ENCODE measurements at regions not wholly inside any gene's neighbourhood (a gene's known extent, or its start where the extent isn't known, plus 50 kb on each side); places are given as distances from the start of the nearest gene placed in this dataset.

- H3K4me3 ChIP-seq (ENCODE audit: low read depth, low read length), result no peak overlapping the region
- TF ChIP-seq MAX (IDR thresholded peaks at IDR 0.05; ENCODE audit: low read depth, low read length), result no peak
- DNase-seq (ENCODE audit: low read depth), result no peak
Measured at GRCh38 chr14:42782754-42783153, 1176.1 kb downstream of the LRFN5 start.

- TF ChIP-seq MYC (IDR thresholded peaks at IDR 0.05; ENCODE audit: low read depth, low read length) (no peak), CTCF (IDR thresholded peaks at IDR 0.05; ENCODE audit: low read depth, low read length) (no peak), POLR2A (IDR thresholded peaks at IDR 0.05; ENCODE audit: extremely low read depth, insufficient read length) (no peak), MAX (IDR thresholded peaks at IDR 0.05; ENCODE audit: low read depth, low read length) (no peak)
- DNase-seq (ENCODE audit: low read depth), result no peak
- H3K4me3 ChIP-seq (ENCODE audit: low read depth, low read length), result no peak overlapping the region
Measured at GRCh38 chr14:42778984-42779383, 1172.3 kb downstream of the LRFN5 start.

GRCh38 chr14:42750771-42751170 lies 1144.1 kb downstream of the LRFN5 start:
- H3K4me3 ChIP-seq (ENCODE audit: low read depth, low read length), result no peak overlapping the region
- TF ChIP-seq POLR2A (IDR thresholded peaks at IDR 0.05; ENCODE audit: extremely low read depth, insufficient read length) (no peak), CTCF (IDR thresholded peaks at IDR 0.05; ENCODE audit: low read depth, low read length) (no peak), MAX (IDR thresholded peaks at IDR 0.05; ENCODE audit: low read depth, low read length) (no peak), MYC (IDR thresholded peaks at IDR 0.05; ENCODE audit: low read depth, low read length) (no peak)
- DNase-seq (ENCODE audit: low read depth), result no peak

GRCh38 chr14:42742084-42742483 lies 1135.4 kb downstream of the LRFN5 start:
- no peak overlapping the region for H3K4me3 ChIP-seq (ENCODE audit: low read depth, low read length)
- DNase-seq (ENCODE audit: low read depth), result no peak
- TF ChIP-seq CTCF (IDR thresholded peaks at IDR 0.05; ENCODE audit: low read depth, low read length), result no peak
- no peak for TF ChIP-seq MYC (IDR thresholded peaks at IDR 0.05; ENCODE audit: low read depth, low read length)
- no peak for TF ChIP-seq POLR2A (IDR thresholded peaks at IDR 0.05; ENCODE audit: extremely low read depth, insufficient read length)
- TF ChIP-seq MAX (IDR thresholded peaks at IDR 0.05; ENCODE audit: low read depth, low read length), result no peak

GRCh38 chr14:42736408-42736807 lies 1129.7 kb downstream of the LRFN5 start:
- TF ChIP-seq POLR2A (IDR thresholded peaks at IDR 0.05; ENCODE audit: extremely low read depth, insufficient read length), result no peak
- no peak for TF ChIP-seq MYC (IDR thresholded peaks at IDR 0.05; ENCODE audit: low read depth, low read length)
- no peak for TF ChIP-seq CTCF (IDR thresholded peaks at IDR 0.05; ENCODE audit: low read depth, low read length)
- TF ChIP-seq MAX (IDR thresholded peaks at IDR 0.05; ENCODE audit: low read depth, low read length), result no peak
- no peak for DNase-seq (ENCODE audit: low read depth)
- H3K4me3 ChIP-seq (ENCODE audit: low read depth, low read length), result no peak overlapping the region

- TF ChIP-seq CTCF (IDR thresholded peaks at IDR 0.05; ENCODE audit: low read depth, low read length) (no peak), MAX (IDR thresholded peaks at IDR 0.05; ENCODE audit: low read depth, low read length) (no peak), MYC (IDR thresholded peaks at IDR 0.05; ENCODE audit: low read depth, low read length) (no peak), POLR2A (IDR thresholded peaks at IDR 0.05; ENCODE audit: extremely low read depth, insufficient read length) (no peak)
- H3K4me3 ChIP-seq (ENCODE audit: low read depth, low read length), result no peak overlapping the region
- no peak for DNase-seq (ENCODE audit: low read depth)
Measured at GRCh38 chr14:42734041-42734440, 1127.4 kb downstream of the LRFN5 start.

All from NB4 (cell line).